ENCODE measurements at regions not wholly inside any gene's neighbourhood (a gene's known extent, or its start where the extent isn't known, plus 50 kb on each side); places are given as distances from the start of the nearest gene placed in this dataset.

DNA sequence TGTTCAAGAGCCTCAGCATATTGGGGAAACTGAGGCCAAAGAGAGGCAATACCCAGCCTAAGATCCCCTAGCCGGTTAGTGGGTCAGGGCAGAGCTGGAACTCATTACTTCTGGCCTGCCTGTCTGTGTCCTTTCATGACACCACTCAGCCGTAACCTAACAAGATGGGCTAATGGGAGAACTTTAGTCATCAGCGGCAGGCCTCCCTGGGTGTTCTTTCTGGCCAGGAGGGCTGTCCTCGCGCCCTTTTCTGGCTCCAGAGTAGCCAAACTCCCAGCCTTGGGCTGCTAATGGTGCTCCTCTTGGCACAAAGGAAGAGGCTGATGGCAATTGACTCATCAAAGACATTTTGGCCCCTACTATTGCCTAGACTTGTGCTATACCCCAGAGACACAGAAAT lies 76.6 kb downstream of the NCR2 start:
- TF ChIP-seq POLR2AphosphoS5 (IDR thresholded peaks at IDR 0.05) (no peak), POLR2A (IDR thresholded peaks at IDR 0.05) (no peak), EP300 (IDR thresholded peaks at IDR 0.05) (no peak)
- TF ChIP-seq, protein P1, sequence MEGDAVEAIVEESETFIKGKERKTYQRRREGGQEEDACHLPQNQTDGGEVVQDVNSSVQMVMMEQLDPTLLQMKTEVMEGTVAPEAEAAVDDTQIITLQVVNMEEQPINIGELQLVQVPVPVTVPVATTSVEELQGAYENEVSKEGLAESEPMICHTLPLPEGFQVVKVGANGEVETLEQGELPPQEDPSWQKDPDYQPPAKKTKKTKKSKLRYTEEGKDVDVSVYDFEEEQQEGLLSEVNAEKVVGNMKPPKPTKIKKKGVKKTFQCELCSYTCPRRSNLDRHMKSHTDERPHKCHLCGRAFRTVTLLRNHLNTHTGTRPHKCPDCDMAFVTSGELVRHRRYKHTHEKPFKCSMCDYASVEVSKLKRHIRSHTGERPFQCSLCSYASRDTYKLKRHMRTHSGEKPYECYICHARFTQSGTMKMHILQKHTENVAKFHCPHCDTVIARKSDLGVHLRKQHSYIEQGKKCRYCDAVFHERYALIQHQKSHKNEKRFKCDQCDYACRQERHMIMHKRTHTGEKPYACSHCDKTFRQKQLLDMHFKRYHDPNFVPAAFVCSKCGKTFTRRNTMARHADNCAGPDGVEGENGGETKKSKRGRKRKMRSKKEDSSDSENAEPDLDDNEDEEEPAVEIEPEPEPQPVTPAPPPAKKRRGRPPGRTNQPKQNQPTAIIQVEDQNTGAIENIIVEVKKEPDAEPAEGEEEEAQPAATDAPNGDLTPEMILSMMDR (IDR thresholded peaks at IDR 0.05), result no peak

Data from suprapubic skin (tissue), 4 donors.